Umbilical cord (tissue), 1 donor: ENCODE measurements at regions not wholly inside any gene's neighbourhood (a gene's known extent, or its start where the extent isn't known, plus 50 kb on each side); places are given as distances from the start of the nearest gene placed in this dataset.

ENCODE experiments used
- DNase-seq: peaks from one replicate; pipeline ENCODE4 v3.0.0-alpha.2; 2015; ENCODE audit warnings: low spot score

DNA sequence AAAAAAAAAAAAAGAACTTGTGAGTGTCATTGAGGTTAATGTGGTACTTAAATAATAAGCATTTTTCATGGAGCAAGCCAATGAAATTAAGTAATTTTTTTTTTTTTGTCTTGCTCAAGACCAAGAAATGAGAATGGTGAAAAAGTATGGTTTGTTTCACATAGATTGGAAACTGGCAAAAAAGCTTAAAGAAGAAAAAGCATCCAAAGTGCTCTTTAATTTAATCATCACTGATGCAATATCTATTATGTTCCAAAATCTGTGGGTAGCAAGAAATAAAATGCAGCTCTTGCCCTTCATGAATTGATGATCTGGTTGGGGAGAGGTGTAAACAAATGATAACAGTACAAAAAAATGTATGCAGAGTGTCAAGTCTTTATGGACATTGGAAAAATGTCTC is 980.6 kb downstream of the REEP3 start:
- no peak for DNase-seq

DNA sequence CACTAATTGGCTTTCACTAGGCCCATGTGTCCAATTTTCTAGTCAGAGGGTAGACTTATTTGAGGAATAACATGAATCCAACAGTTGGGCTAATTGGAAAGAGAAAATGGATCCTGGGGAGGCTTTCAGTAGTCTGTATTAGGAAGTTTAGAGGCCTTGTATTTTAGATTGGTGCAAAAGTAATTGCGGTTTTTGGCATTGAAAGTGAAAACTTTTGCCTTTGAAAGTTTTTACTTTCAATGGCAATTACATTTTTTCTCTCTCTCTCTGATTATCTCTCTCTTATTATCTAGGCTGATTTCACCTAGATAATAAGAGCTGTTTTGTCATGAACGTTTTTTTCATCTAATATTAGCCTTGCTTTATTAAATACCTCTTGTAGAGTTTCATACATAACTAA is 981.7 kb downstream of the REEP3 start:
- no peak for DNase-seq

DNA sequence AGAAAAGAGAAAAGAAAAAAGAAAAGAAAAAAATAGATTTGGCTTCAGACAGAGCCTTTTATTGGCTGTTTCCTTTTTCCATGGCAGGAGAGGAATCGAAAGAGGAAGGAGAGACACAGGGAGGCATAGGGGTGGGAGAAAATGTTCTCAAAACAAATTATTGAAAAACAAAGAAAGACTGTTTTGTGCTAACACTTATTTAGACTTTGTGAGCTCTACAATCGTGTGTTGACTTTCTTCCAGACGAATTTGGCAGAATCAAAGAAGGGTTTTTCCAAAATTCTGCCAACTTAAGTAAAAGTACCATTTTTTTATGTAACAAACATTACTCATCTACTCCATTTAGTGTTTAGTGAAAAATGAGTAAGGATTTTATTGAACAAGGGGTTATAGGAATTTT is 982.2 kb downstream of the REEP3 start:
- no peak for DNase-seq

DNA sequence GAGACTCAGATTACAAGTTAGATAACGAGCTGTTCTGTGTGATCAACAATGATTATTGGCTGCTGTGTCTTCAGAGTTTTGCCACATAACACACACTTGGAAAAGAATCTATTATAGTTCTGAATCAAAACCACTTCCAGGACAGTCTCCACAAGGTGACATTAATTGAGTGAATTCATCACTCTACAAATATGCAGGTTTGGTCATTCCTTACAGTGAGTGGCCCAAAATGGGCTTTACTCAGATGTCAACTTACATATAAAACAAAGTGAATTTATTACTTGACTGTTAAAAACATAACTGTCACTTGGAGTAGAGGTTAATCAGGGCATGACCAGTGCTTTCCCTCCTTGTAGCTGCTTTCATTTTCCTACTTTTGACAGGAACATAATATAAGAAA is 984.3 kb downstream of the REEP3 start:
- no peak for DNase-seq

DNA sequence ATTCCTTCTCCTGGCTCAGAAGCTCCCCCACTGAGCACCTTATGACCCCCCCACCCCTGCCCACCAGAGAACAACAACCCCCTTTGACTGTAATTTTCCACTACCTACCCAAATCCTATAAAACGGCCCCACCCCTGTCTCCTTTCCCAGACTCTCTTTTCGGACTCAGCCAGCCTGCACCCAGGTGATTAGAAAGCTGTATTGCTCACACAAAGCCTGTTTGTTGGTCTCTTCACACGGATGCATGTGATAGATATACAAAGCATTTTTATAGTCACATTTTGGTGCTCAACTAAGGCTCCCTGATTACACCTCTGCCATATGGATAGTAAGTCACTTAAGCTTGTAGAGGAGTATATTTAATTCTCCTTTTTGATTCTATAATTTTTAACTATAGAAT is 985.8 kb downstream of the REEP3 start:
- DNase-seq, result no peak

DNA sequence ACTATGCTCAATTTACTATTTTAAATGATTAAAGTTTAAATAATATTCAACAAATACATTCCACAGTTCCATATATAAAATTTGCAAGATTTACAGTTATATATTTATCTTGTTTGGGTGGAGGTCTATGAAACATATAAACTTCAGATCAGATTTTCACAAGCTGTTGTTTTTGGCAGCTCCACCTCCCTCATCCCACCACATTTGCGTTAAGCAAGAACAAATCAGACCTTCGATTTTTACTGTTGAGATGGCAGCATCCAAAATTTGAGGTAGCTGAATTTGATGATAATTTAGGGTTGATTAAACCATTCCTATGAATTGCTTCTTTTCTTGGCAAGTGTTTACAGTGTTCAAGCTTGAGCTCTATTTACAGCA is 986.4 kb downstream of the REEP3 start:
- no peak for DNase-seq

DNA sequence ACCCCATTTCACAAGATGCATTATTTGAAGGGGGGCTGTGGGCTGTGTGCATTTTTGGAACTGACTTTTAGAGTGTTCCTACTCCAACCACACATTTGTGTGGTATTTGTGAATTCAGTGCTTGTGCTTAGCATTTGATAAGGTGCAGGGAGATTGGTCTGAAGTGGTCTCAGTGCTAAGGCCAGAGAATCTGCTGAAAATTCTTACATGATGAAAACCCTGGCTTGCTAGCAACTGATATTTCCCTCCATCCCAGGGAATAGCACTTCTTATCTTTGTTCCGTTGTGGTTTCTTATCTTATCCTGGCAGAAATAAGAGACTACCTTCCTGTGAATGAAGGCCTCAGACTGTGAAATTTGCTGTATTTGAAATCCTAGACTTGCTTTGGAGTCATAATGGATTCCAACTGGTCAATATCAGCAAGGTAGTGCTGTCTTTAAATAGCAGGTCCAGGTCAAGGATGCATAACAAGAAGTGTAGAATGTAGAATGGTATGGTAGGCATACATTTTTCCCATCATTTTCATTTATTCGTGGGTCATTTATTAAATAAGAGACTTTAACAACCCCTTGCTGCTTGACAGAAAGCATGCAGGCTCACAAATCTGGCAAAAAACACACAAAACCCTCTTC is 986.9 kb downstream of the REEP3 start:
- peak; percentile 71 for DNase-seq

DNA sequence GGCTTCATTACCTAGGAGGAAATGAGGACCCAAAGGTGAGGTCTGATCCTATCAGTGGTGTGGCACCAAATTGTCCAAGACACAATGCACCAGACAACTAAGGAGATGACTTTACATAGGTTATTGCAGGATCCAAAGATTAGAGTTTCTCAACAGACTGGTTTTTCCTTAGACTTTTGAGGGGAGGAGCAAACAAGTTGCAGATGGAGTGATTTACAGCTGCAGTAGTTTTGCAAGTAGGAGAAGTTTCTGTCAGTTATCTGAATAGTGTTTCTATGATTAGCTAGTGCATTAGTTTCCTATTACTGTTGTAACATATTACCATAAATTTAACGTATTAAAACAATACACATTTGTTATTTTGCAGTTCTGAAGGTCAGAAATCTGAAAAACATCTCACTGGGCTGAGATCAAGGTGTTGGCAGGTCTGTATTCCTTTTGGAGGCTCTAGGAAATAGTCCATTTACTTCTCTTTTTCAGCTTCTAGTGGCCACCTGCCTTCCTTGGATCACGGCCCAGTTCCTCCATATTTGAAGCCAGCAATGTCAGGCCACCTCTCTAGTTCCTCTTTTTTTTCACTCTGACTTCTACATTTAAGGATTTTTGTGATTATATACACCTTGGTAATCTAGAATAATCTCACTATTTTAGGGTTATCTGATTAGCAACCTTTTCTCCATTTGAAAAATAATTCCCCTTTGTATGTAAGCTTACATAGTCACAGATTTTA is 994.9 kb downstream of the REEP3 start:
- peak; percentile 7 for DNase-seq

DNA sequence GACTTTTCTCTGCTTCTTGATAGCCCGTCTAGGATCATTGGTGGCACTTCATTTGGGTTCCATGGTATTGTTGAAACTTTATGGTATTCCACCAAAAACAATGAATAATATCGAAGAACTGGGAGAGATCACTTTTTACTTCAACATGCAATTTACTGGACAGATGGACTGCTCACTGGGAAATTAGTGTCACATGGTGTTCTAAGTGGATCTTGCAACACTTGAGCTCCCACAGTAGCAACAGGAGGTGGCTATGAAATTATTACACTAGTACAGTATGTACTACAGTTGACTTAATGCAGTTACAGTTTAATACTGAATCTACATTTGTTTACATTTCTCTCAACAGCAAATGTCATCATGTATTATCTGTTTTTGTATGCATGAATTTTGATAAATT is 997.3 kb downstream of the REEP3 start:
- no peak for DNase-seq

DNA sequence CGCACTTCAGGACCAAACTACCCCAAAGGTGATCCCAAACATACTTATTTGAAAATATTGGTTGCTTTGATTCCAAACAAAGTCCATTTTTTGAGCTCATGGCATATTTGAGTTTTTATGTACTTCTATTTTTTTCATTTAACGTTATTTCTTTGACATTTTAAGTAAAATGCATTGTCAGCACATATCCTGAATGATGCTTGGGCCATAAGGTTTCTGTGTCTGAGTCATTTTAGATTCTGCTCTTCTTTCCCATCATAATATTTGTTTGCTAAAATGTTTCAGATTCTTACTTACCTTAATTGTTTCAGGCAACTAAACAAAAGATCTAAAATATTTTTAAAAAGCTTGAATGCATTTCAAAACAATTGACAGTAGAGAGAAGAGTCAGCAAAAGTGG is 998.2 kb downstream of the REEP3 start:
- DNase-seq, result no peak

DNA sequence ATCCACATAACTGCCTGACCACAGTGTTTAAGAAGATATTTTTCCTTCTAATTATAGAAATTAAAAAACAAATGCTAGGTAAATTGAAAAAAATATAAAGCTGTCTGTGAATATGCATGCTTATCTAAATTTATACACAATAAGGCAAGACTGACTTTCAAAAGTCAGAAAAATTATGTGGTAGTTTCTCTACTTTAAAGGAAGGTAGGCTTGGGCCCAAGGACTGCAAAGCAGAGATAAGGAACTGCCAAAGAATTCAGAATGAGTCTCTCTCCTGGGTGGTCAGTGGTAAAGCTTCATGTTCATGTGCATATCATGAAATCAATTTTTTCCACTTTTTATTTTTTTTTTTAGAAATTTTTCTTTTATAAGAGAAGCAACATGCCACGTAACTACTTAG is 998.6 kb downstream of the REEP3 start:
- no peak for DNase-seq

DNA sequence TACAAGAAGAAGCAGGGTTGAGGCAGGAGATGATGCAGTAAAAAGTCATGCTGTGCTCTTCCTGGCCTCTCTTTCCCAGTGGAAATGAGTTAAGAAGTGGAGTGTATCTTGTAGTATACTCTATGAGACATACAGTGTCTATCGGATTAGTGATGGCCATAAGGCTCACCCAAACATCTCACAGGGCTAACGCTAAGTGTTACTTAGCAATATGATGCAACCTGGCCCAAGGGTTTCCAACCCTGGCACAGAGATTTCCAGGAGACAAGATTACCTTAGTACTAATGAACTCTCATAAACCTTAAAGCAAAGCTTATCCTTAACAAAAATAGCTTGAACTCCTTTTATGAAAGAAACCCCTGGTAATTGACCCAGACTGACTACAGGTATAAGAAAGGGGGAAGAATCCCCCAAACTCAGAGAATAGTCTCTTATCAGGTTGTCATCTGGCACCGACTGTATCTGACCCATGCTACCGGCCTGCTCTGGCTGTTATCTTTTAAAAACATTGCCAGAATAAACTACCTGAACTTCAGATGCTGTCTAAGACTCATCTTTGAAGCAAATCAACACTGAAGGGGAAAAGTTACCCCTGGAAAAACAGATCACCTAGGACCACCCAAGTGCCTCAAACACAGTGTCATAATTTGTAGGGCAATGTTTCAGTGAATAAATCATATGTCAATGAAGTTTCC is 1002.0 kb downstream of the REEP3 start:
- DNase-seq, result no peak

DNA sequence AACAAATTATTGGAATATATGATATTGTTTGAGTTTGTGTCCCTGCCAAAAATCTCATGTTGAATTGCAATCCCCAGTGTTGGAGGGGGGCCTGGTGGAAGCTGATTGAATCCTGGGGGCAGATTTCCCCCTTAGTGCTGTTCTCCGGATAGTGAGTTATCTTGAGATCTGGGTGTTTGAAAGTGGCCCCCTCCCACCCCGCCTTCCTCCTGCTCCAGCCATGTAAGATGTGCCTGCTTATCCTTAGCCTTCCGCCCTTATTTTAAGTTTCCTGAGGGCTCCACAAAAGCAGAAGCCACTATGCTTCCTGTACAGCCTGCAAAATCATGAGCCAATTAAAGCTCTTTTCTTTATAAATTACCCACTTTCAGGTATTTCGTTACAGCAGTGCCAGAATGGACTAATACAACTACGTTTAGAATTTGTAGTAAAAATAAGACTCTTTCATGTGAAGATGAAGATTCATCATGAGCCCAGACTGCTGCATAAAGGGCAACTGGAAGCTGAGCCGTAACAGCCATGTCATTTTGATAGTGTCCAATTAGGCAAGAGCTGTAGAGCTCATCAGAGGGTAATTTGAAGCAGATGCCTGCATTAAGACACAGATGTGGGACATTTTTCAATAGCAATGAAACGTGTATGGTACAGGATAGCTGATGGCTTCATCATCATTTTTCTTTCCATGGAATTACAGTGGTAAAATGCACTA is 1007.2 kb downstream of the REEP3 start:
- DNase-seq, result no peak

DNA sequence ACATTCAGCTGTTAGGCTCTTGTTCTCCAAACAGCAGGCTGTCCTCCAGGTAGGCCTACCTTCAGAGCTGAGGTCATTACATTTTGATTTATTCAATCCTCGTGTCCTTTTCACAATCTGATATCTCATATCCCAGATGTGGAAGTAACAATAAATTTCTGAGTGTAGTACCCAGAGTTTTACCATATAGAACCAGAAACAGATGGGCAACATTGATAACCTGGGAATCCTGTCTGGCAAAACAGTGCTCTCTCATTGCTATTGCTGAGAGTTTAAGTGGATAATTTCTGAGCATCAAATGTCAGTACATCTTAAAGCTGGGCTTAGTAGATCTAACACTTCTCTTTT is 1007.8 kb downstream of the REEP3 start:
- no peak for DNase-seq

DNA sequence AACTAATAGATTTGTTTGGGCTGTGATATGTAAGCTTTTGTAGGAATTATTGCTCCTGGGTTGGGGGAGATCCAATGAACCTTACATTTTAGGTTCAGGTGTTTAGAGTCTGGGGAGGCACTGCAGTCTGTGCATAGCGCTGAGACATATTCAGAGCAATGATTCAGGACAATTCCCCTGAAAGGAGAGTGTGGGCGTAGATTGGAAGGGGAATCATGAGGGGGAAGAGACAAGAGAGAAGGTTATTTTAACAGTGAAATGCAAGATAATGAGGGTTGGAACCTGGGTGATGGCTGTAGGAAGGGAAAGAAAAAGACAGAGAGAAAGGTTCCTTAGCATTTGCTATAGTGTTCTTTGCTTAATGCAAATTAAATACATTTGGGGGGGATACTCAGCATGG is 1013.4 kb downstream of the REEP3 start:
- DNase-seq, result no peak

DNA sequence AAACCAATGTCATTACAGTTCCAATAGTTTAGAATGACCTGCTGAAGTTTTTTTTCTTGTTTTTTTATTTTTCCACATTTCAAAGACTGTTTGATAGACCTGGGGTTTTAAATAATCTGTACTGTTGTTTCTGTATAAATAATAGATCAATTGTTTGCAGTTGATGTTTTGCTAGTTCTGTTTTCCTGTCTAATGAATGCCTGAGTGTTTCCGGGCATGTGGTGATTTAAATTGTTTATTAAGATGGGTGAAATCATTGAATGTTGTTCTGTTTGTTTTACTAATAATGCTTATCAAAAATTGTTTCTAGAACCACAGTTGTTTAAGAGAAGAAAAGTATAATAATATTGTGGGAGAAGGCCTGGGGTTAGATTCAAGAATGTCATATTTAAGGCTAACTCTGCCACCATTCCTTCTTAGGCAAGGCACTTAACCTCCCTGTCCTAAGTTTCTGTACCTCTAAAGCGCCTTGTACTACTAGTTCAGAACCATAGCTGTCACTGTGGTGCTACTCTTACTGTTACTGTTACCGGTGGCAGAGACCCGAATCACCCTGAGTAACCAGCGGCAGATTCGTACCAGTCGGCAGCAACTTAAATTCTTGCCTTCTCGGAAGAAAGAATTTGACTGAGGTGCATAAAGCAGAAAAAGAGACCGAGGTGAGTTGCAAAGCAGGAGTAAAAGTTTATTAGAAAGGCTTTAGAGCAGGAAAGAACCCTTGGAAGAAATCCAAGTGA is 1014.1 kb downstream of the REEP3 start:
- no peak for DNase-seq

DNA sequence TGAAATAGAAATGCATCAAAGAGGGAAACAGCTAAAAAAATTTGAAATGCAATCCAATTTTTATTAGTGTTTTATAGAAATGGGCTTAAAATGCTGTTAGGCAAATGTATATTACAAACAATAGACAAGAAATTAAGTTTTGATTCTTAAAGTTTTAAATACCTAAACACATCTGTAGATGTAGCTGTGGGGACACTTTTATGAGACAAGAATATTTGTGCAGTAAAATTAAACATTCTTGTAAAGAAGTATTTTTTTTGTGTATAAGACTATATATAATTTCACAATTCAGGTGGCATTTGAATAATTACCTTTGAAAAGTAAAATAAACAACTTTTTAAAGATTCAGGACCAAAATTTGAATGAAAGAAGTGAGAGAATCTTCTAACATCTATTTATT is 1015.9 kb downstream of the REEP3 start:
- DNase-seq, result no peak

DNA sequence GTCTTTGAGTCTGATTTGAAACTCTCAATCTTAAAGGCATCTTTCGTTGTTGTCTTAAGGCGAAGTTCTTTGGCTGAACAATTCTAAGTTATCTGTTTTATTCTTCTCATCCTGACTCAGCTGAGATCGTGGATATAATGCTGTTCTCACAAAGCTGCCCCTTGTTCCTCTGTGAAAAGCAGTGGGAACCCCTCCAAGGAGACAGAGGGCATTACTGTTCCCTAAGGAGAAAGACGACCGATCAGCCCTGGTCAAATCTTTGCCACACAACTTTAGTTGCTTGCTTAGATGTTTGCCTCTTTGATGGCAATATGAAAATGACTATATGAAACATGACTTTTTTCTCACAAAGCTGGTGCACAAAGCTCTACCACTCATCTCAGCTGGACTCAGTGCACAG is 1016.7 kb downstream of the REEP3 start:
- DNase-seq, result no peak

DNA sequence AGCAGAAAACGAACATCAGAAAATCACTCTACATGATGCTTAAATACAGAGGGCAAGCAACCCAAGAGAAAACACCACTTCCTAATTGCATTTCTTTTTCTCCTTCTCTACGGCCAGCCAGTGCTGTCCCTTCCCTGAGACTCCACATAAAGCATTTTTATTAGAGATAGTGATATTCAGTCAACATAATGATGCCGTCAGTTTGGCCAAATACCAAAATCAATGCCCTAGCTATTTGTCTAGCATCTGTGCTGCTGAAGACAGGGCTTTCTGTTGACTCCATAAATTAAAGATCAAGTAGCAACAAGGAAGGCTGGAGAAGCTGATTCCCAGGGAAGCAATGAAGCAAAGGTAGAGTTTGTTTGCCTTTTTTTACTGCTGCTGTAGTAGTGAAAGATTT is 1024.9 kb downstream of the REEP3 start:
- DNase-seq, result no peak

DNA sequence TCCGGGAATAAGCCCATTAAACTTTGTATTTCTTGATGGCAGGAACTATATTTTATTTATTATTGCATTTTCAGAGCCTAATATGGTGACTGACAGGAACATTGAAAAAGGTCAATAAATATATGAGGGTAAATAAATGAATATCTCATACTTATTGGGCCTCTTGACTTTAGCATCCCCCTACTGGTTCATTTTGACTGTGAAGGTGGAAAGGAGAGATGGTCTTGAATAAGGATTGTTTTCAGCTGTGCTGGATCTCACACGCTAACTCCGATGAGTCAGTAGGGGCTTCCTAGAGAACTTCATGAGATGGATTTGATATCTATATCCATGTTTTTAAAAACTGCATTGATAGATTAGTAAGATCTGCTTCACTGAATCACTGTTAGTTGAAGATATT is 1026.0 kb downstream of the REEP3 start:
- DNase-seq, result no peak

DNA sequence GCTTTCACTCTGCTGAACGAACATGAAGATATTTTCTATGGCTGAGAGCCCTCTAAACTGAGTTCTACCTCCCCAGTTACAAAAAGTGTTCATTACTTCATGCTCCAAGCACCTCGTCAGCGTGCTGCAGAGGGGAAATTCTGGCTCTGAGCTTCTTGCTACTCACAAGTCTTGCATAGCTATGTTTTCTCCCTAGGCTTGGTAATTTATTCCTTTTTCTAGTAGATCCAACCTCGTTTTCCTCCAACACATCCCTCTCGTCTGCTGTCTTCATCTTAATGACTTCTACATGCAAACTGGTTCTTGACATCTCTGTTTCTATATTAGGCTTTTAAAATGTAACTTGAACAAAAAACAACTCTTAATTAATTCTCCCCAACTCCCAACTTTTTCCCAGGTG is 1034.5 kb downstream of the REEP3 start:
- no peak for DNase-seq
